Left ventricle myocardium inferior (tissue), 1 donor: ENCODE measurements at regions not wholly inside any gene's neighbourhood (a gene's known extent, or its start where the extent isn't known, plus 50 kb on each side); places are given as distances from the start of the nearest gene placed in this dataset.
A peak's percentile ranks its signal among the peaks of the same experiment; 100 is the strongest.

Experiments
- DNase-seq: peaks from one replicate; pipeline ENCODE4 v3.0.0-alpha.2; 2020
- H3K27ac ChIP-seq: fragments of 200-600 bp; replicated peaks from 2 replicates; pipeline ENCODE4 v1.8.0; 2021
- H3K27me3 ChIP-seq: fragments of 200-600 bp; 2 replicates; pipeline ENCODE4 v1.8.0; 2021; ENCODE audit warnings: low read depth
- H3K36me3 ChIP-seq: fragments of 200-600 bp; 2 replicates; pipeline ENCODE4 v1.8.0; 2021
- H3K4me1 ChIP-seq: fragments of 200-600 bp; 2 replicates; pipeline ENCODE4 v1.8.0; 2021
- H3K4me3 ChIP-seq: fragments of 200-600 bp; 2 replicates; pipeline ENCODE4 v1.8.0; 2021; ENCODE audit warnings: mild to moderate bottlenecking, moderate library complexity
- H3K9me3 ChIP-seq: fragments of 200-600 bp; replicated peaks from 2 replicates; pipeline ENCODE4 v1.8.0; 2021
- intact Hi-C: fragments of 100-400 bp; cut with micrococcal nuclease; formaldehyde crosslinking; loops from one replicate; pipeline ENCODE4 v1.11.0; 2022
- TF ChIP-seq, protein P1 (sequence below): fragments of 200-600 bp; IDR thresholded peaks from 2 replicates; pipeline ENCODE4 v1.8.0; 2021; ENCODE audit warnings: antibody characterized with exemption, mild to moderate bottlenecking, borderline replicate concordance
- donor health status: DM: no; HTN: yes; CAD: no; lungs with severe emphysema.

- no peak overlapping the region for H3K4me3 ChIP-seq
- TF ChIP-seq, protein P1, sequence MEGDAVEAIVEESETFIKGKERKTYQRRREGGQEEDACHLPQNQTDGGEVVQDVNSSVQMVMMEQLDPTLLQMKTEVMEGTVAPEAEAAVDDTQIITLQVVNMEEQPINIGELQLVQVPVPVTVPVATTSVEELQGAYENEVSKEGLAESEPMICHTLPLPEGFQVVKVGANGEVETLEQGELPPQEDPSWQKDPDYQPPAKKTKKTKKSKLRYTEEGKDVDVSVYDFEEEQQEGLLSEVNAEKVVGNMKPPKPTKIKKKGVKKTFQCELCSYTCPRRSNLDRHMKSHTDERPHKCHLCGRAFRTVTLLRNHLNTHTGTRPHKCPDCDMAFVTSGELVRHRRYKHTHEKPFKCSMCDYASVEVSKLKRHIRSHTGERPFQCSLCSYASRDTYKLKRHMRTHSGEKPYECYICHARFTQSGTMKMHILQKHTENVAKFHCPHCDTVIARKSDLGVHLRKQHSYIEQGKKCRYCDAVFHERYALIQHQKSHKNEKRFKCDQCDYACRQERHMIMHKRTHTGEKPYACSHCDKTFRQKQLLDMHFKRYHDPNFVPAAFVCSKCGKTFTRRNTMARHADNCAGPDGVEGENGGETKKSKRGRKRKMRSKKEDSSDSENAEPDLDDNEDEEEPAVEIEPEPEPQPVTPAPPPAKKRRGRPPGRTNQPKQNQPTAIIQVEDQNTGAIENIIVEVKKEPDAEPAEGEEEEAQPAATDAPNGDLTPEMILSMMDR: no peak
- intact Hi-C loops: no loop called here
These were observed 113.7 kb upstream of the SGCG start for GRCh38 chr13:23067129-23067528.

GRCh38 chr13:23069566-23069965 is 111.2 kb upstream of the SGCG start:
- TF ChIP-seq, protein P1: no peak
- H3K36me3 ChIP-seq: no peaks in the 10 kb centered on the region
- no peaks in the 10 kb centered on the region for H3K27me3 ChIP-seq
- no peak overlapping the region for H3K4me3 ChIP-seq
- no peaks in the 10 kb centered on the region for H3K4me1 ChIP-seq
- H3K27ac ChIP-seq: no peak overlapping the region
- no peak for DNase-seq
- intact Hi-C loops: no loop called here
- H3K9me3 ChIP-seq: peaks cover 4% of the 10 kb centered on the region

More at GRCh38 chr13:23067129-23067528, 113.7 kb upstream of the SGCG start:
- Histone ChIP-seq H3K36me3 (no peaks in the 10 kb centered on the region), H3K9me3 (peaks cover 4% of the 10 kb centered on the region), H3K4me1 (no peaks in the 10 kb centered on the region), H3K27me3 (no peaks in the 10 kb centered on the region), H3K27ac (no peak overlapping the region)
- no peak for DNase-seq

GRCh38 chr13:23074075-23074828 is 106.5 kb upstream of the SGCG start:
- Histone ChIP-seq H3K4me3 (no peak overlapping the region), H3K27me3 (no peaks in the 10 kb centered on the region), H3K4me1 (no peaks in the 10 kb centered on the region), H3K9me3 (peaks cover 4% of the 10 kb centered on the region), H3K27ac (peak overlapping the region; percentile 46), H3K36me3 (no peaks in the 10 kb centered on the region)
- intact Hi-C loops: no loop called here
- DNase-seq: no peak
- TF ChIP-seq, protein P1: no peak

GRCh38 chr13:23081220-23081619 is 99.6 kb upstream of the SGCG start:
- Histone ChIP-seq H3K36me3 (no peaks in the 10 kb centered on the region), H3K4me1 (no peaks in the 10 kb centered on the region), H3K27ac (no peak overlapping the region), H3K4me3 (no peak overlapping the region), H3K27me3 (no peaks in the 10 kb centered on the region), H3K9me3 (no peaks in the 10 kb centered on the region)
- intact Hi-C loops: no loop called here
- TF ChIP-seq, protein P1: no peak
- DNase-seq: no peak

DNA sequence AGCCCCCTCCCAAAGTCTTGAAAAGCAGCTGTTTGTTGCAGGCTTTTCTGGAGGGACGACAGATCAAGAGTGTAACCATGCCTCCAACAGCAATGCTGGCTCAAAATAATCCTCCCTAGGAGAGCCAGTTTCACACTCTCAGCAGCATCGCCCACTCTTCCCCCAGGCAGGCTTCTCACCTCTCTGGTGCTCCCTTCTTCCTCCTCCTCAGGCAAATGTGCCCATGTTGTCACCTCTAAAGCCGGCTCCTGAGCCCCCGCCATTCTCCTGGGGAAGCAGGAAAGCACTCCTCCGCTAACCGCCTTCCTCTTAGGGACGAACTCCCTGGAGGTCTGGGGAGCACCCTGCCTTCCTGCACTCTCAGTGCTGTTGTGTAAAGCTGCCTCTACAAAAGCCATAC is 98.9 kb upstream of the SGCG start:
- H3K4me3 ChIP-seq: no peak overlapping the region
- no peak for DNase-seq
- no peaks in the 10 kb centered on the region for H3K4me1 ChIP-seq
- no peaks in the 10 kb centered on the region for H3K27me3 ChIP-seq
- H3K9me3 ChIP-seq: no peaks in the 10 kb centered on the region
- H3K27ac ChIP-seq: no peak overlapping the region
- H3K36me3 ChIP-seq: no peaks in the 10 kb centered on the region
- intact Hi-C loops: no loop called here
- TF ChIP-seq, protein P1: no peak
